SHP77 treated with DMSO at 0.1 percent for 48 hours (cell line): ENCODE measurements at regions not wholly inside any gene's neighbourhood (a gene's known extent, or its start where the extent isn't known, plus 50 kb on each side); places are given as distances from the start of the nearest gene placed in this dataset.

Experiments used
- DNase-seq: peaks from one replicate; lab custom pipeline; 2025; lab: John Stamatoyannopoulos, UW

GRCh38 chr9:38158628-38159027, 89.6 kb upstream of the SHB start:
- no peak for DNase-seq

DNA sequence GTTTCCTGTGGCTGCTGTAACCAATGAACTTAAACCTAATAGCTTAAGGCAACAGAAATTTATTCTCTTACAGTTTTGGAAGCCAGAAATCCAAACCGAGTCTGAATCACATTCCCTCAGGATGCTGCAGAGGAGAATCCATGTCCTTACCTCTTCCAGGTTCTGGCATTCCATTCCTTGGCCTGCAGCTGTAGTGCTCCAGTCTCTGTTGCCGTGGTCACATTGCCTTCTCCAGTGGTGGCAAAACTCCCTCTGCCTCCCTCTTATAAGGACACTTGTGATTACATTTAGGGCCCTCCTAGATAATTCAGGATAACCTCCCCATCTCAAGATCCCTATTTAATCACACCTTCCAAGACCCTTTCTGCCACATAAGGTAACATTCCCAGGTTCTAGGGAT, 88.7 kb upstream of the SHB start:
- no peak for DNase-seq

DNA sequence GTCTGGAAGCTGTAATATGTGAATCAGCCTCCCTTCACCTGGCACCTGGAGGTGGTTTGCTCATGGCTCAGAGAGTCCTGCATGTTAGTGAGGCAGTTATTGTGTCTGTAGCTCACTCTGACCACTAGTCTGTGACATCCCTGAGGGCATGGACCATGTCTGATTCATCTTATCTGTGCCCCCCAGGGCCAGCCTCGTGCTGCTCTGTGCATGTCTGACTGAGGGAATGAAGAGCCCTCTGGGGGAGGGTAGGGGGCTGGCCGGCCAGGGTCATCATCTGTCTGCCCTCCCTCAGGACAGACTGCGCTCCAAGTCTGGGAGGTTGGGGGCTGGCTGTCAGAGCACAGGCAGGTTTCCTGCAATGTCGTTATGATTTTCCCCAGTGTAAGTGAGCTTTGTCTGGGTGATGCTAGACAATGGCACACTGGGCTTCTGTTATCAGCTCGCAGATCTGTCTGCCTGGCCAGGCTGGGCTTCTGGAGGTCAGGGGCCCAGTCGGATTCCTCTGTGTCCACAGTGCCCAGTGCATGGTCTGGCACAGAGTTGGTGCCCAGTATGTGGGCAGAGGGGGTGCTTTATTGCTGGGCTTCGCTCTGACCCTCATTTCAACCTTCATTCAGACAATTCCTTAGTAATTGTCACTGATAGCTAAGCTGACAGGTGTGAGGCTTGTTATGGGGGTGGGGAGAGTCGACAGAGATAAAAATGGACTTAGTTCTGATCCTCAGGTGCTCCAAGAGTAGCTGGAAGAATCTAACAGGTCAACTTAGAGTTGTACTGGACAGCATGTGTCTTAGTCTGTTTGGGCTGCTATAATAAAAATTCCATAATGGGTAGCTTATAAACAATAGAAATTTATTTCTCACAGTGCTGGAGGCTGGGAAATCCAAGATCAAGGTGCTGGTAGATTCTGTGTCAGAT, 85.7 kb upstream of the SHB start:
- no peak for DNase-seq

GRCh38 chr9:38153910-38154291, 84.9 kb upstream of the SHB start:
- no peak for DNase-seq

- no peak for DNase-seq
These were observed 84.3 kb upstream of the SHB start for GRCh38 chr9:38153152-38153909.

GRCh38 chr9:38149647-38150046, 80.6 kb upstream of the SHB start:
- no peak for DNase-seq

DNA sequence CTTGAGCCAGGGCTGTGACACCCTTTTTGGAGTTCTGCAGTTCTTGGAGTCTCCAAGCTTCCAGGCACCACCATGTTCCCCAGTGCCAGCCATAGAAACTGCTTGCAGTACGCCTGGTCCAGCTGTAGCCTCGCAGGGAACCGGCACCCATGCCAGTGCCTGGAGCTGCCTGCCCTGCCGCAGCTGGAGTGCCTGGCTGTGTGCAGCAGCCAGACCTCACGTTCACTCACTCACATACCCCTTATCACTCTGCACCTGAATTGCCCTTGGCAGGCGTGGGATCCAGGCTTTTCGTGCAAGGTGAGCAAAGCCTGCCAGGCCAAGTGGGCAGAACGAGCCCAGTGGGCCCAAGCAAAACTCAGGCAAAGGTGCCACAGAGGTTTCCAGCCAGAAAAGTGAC, 77.8 kb upstream of the SHB start:
- DNase-seq = no peak

- no peak for DNase-seq
These were observed 76.6 kb upstream of the SHB start for GRCh38 chr9:38145526-38146053.

GRCh38 chr9:38144421-38144820, 75.4 kb upstream of the SHB start:
- DNase-seq = no peak

- no peak for DNase-seq
These were observed 72.9 kb upstream of the SHB start for GRCh38 chr9:38141746-38142591.

- DNase-seq = no peak
These were observed 69.2 kb upstream of the SHB start for GRCh38 chr9:38138276-38138675.

GRCh38 chr9:38137342-38137741, 68.3 kb upstream of the SHB start:
- no peak for DNase-seq

GRCh38 chr9:38136386-38136785, 67.4 kb upstream of the SHB start:
- DNase-seq = no peak

- DNase-seq = no peak
These were observed 65.7 kb upstream of the SHB start for GRCh38 chr9:38134611-38135237.

DNA sequence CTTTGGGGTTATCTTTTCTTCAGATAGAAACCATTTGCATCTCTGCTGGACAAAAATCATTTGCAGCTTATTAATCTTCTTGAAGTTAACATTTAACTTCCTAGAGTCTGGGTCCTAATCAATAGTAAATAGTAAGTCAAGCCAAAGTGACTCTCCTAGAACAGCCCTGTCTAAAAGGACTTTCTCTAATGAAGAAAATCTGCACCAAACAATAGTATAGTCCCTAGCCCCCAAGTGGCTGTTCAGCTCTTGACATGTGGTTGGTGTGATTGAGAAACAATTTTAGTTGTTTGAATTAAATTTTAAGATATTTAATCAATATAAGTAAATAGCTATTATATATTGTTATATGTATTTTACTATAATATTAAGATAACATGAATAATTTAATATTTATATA, 64.6 kb upstream of the SHB start:
- no peak for DNase-seq

GRCh38 chr9:38132956-38133355, 63.9 kb upstream of the SHB start:
- no peak for DNase-seq

GRCh38 chr9:38131729-38132128, 62.7 kb upstream of the SHB start:
- no peak for DNase-seq

DNA sequence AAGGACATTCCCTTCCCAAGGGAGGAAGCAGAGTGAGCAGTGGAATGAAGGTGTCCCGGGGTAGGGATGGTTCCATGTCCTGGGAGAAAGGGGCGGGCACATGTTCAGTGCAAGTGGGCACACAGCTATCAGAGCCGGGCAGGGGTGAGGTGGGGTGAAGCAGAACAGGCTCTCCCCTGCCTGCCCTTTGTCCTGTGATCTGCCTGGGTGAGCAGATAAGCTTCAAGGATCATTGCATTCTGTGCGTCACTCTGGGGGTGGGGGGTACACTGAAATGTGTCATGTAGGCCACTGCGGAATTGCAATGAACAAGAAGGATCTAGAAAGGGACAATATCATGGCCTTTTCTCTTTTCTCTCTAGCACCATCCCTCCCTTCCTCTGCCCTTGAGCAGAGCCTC, 61.7 kb upstream of the SHB start:
- DNase-seq = no peak

GRCh38 chr9:38129366-38129765, 60.3 kb upstream of the SHB start:
- no peak for DNase-seq

DNA sequence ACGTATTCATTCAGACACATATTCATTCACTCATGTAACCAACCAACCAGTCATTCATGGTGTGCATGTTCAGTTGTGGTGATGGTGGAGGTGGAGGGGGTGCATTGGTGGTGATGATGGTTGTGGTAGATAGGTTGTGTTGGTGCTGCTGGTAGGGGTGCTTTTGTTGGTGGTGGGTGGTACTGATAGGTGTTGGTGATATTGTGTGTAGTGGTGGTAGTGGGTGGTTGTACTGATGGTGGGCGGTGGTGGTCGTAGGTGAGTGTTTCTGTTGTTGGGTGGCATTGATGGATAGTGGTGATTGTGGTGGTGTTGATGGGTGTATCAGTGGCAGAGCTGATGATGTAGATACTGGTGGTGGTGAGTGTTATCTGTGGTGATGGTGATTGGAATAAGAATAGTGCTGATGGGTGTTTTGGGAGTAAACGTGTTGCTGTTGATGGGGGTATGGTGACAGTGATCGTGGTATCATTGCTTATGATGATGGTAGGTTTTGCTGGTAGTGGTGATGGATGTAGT, 59.8 kb upstream of the SHB start:
- DNase-seq = no peak

DNA sequence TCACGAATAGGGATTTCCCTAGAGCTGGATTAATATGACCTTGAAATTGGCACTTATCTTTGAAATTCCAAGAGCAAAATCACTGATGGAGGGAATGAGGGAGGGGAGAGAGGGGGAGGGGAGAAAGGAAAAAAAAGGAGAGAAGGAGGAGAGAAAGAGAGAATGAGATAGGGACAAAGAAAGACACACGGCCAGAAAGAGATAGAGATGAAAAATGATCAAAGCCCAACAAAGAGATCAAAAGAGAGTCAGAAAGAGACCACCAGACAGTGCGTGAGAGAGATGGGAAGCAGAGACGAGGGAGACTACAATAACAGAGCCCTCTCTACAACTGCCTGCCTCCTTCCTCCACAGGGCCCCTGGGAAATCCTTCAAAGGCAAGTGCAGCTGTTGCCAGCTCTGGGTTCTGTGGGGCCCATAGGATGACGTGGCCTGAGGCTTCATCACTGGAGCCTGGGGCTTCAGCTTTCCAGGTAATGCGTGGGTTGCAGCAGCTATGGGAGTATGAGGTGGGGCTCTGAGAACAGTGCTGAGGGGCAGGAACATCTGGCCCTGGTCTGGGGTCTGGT, 58.3 kb upstream of the SHB start:
- no peak for DNase-seq
